ENCODE measurements at regions not wholly inside any gene's neighbourhood (a gene's known extent, or its start where the extent isn't known, plus 50 kb on each side); places are given as distances from the start of the nearest gene placed in this dataset.

DNA sequence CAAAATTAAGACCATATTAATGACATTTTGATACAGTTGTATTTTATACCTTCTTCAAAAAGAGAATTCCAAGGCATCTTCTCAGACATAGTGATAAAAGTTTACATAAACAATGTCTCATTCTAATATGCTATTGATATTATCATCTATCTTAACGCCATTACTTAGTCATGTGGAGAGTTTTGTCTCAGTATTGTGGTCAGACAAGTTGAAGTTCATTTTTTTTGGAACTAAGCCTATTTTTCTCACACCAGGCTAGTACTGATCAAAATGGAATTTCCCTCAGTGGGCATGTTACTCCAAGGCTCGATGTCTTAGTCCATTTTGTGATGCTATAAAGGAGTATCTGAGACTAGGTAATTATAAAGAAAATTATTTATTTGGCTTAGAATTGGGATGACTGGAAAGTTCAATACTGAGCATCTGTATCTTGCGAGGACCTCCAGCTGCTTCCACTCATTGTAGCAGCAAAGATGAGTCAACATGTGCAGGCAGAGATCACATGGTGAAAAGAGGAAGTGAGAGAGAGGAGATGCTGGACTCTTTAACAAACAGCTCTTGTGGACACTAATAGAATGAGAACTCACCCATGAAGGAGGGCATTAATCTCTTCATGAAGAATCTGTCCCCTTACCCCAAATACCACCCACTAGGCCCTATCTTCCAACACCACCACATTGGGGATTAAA, 825.5 kb upstream of the MANEA start:
- Histone ChIP-seq H3K4me1 (replicated peaks; ENCODE audit: insufficient read depth) (no peaks in the 10 kb centered on the region), H3K9me2 (ENCODE audit: insufficient read depth) (no peaks in the 10 kb centered on the region), H3K4me2 (no peak overlapping the region), H4K20me1 (ENCODE audit: insufficient read depth) (no peaks in the 10 kb centered on the region), H3F3A (ENCODE audit: insufficient read depth, low read depth) (no peaks in the 10 kb centered on the region), H3K4me3 (no peak overlapping the region), H2AFZ (no peak overlapping the region), H3K27me3 (ENCODE audit: insufficient read depth, low read depth) (no peaks in the 10 kb centered on the region), H3K36me3 (ENCODE audit: low read depth) (no peaks in the 10 kb centered on the region), H3K27ac (no peak overlapping the region), H3K9me3 (ENCODE audit: insufficient read depth, low read depth) (no peaks in the 10 kb centered on the region), H3K79me2 (ENCODE audit: low read depth) (no peaks in the 10 kb centered on the region)
- BruUV-seq (replicated peaks), result no TSS peak
- no peak for DNase-seq
- TF ChIP-seq EZH2 (IDR thresholded peaks at IDR 0.05; ENCODE audit: low read depth), result no peak
- TF ChIP-seq, protein P1, sequence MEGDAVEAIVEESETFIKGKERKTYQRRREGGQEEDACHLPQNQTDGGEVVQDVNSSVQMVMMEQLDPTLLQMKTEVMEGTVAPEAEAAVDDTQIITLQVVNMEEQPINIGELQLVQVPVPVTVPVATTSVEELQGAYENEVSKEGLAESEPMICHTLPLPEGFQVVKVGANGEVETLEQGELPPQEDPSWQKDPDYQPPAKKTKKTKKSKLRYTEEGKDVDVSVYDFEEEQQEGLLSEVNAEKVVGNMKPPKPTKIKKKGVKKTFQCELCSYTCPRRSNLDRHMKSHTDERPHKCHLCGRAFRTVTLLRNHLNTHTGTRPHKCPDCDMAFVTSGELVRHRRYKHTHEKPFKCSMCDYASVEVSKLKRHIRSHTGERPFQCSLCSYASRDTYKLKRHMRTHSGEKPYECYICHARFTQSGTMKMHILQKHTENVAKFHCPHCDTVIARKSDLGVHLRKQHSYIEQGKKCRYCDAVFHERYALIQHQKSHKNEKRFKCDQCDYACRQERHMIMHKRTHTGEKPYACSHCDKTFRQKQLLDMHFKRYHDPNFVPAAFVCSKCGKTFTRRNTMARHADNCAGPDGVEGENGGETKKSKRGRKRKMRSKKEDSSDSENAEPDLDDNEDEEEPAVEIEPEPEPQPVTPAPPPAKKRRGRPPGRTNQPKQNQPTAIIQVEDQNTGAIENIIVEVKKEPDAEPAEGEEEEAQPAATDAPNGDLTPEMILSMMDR (conservative IDR thresholded peaks at IDR 0.05), result no peak
- CTCF ChIA-PET, result no interaction called here
- POLR2A ChIA-PET (ENCODE audit: unreplicated experiment), result no interaction called here
- intact Hi-C loops (cut with micrococcal nuclease; ENCODE audit: unreplicated experiment), result no loop called here

DNA sequence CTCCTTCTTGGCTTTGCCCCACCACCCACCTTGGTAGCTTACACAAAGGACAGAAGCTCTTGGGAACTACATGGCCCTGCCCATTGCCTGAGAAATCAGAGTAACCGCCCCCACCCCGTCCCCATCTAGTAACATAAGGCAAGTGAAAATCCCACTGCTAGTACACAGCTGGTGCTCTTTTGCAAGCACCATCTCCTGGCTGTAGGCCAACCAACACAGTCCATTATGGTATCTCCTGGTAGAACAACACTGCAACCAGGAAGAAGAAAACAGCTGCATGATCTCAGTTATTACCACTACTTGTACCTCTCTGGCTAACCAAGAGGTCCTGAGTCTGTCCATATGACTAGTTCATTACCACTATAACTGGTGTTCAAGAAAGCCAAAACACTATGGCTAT, 841.1 kb upstream of the MANEA start:
- no peak overlapping the region for H2AFZ ChIP-seq
- no peaks in the 10 kb centered on the region for H3K9me3 ChIP-seq (ENCODE audit: insufficient read depth, low read depth)
- H3K36me3 ChIP-seq (ENCODE audit: low read depth), result no peaks in the 10 kb centered on the region
- ChIA-PET POLR2A (ENCODE audit: unreplicated experiment) (no interaction called here), CTCF (no interaction called here)
- H3K27ac ChIP-seq, result no peak overlapping the region
- no peak overlapping the region for H3K4me3 ChIP-seq
- no TSS peak for BruUV-seq (replicated peaks)
- no peaks in the 10 kb centered on the region for H4K20me1 ChIP-seq (ENCODE audit: insufficient read depth)
- H3K4me1 ChIP-seq (replicated peaks; ENCODE audit: insufficient read depth), result no peaks in the 10 kb centered on the region
- H3K79me2 ChIP-seq (ENCODE audit: low read depth), result no peaks in the 10 kb centered on the region
- TF ChIP-seq, protein P1 (conservative IDR thresholded peaks at IDR 0.05), result no peak
- TF ChIP-seq EZH2 (IDR thresholded peaks at IDR 0.05; ENCODE audit: low read depth), result no peak
- no peaks in the 10 kb centered on the region for H3K27me3 ChIP-seq (ENCODE audit: insufficient read depth, low read depth)
- DNase-seq, result no peak
- H3F3A ChIP-seq (ENCODE audit: insufficient read depth, low read depth), result no peaks in the 10 kb centered on the region
- H3K9me2 ChIP-seq (ENCODE audit: insufficient read depth), result no peaks in the 10 kb centered on the region
- intact Hi-C loops (cut with micrococcal nuclease; ENCODE audit: unreplicated experiment), result no loop called here
- no peak overlapping the region for H3K4me2 ChIP-seq

DNA sequence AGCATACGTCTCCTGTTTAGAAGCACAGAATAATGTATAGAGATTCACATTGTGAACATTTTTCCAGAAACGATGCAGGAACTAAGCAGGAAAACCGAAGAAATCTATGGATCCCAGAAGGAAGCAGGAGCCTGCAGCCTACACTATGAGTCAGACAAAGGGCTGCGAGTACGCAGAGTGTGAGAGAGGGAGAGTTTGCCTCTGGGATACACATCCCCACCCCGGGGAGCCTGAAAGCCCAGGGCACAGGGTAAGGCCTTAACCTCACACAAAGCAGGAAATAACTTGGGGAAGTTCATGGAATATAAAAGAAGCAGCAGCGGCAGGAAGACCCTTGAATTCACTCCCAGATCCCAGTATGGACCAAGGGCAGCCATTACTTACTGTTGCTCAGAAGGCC, 842.1 kb upstream of the MANEA start:
- no peaks in the 10 kb centered on the region for H3K79me2 ChIP-seq (ENCODE audit: low read depth)
- no peaks in the 10 kb centered on the region for H3F3A ChIP-seq (ENCODE audit: insufficient read depth, low read depth)
- no peaks in the 10 kb centered on the region for H3K9me2 ChIP-seq (ENCODE audit: insufficient read depth)
- no peaks in the 10 kb centered on the region for H3K27me3 ChIP-seq (ENCODE audit: insufficient read depth, low read depth)
- H3K27ac ChIP-seq, result no peak overlapping the region
- DNase-seq, result no peak
- TF ChIP-seq EZH2 (IDR thresholded peaks at IDR 0.05; ENCODE audit: low read depth), result no peak
- TF ChIP-seq, protein P1 (conservative IDR thresholded peaks at IDR 0.05), result no peak
- ChIA-PET POLR2A (ENCODE audit: unreplicated experiment) (no interaction called here), CTCF (no interaction called here)
- no peaks in the 10 kb centered on the region for H3K36me3 ChIP-seq (ENCODE audit: low read depth)
- no peak overlapping the region for H3K4me3 ChIP-seq
- intact Hi-C loops (cut with micrococcal nuclease; ENCODE audit: unreplicated experiment), result no loop called here
- no peaks in the 10 kb centered on the region for H3K4me1 ChIP-seq (replicated peaks; ENCODE audit: insufficient read depth)
- no peaks in the 10 kb centered on the region for H3K9me3 ChIP-seq (ENCODE audit: insufficient read depth, low read depth)
- BruUV-seq (replicated peaks), result no TSS peak
- no peak overlapping the region for H3K4me2 ChIP-seq
- no peak overlapping the region for H2AFZ ChIP-seq
- H4K20me1 ChIP-seq (ENCODE audit: insufficient read depth), result no peaks in the 10 kb centered on the region
